ENCODE measurements at regions not wholly inside any gene's neighbourhood (a gene's known extent, or its start where the extent isn't known, plus 50 kb on each side); places are given as distances from the start of the nearest gene placed in this dataset.

DNA sequence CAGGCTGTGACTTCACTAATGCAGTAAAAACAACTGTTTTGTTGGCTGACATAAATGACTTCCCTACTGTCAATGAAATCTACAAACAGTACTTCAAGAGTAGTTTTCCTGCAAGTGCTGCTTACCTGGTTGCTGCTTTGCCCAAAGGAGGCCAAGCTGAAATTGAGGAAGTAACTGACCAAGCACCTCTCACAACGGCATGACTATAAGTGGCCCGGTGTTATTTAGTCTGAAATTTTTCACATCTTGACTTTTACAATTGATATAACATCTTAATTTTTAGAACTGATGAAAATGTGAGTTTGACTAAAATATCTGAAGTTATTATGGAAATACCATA, 274.9 kb upstream of the NR5A2 start:
- no peak for DNase-seq (ENCODE audit: extremely low read depth, low read depth)

DNA sequence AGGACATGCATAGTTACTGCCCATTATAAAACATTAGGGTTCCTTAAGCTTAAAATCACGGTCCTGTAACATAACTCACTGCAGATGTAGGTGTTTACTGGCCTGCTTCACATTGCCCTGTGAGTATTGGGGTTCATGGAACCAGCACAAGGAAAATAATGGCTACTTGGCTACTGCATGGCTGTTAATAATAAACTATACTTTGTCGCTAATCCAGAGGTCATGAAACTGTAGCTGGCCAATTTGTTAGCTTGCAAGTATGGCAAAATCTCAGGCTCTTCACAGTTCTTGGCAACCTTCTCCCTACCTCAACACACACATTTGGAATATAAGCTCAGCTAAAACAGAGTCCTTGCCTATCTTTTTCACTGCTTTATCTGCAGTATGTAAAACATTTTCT, 274.0 kb upstream of the NR5A2 start:
- no peak for DNase-seq (ENCODE audit: extremely low read depth, low read depth)

DNA sequence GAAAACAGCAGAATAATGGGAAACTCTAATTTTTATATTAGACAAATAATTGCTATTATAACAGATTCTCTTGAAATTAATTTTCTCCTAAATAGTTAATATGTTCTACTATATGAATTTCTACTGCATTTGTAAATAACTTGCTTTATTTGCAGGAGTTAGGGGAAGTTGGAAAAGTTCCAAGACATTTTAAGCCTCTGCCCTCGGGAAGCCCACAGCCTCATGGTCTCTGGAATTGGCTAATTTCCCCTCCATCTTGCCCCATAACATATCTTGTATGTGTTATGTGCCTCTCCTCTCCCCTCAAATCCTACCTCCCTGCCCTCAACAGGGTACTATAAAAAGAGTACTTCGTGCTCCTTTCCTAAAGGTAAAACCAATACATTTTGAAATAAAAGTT, 271.4 kb upstream of the NR5A2 start:
- no peak for DNase-seq (ENCODE audit: extremely low read depth, low read depth)

DNA sequence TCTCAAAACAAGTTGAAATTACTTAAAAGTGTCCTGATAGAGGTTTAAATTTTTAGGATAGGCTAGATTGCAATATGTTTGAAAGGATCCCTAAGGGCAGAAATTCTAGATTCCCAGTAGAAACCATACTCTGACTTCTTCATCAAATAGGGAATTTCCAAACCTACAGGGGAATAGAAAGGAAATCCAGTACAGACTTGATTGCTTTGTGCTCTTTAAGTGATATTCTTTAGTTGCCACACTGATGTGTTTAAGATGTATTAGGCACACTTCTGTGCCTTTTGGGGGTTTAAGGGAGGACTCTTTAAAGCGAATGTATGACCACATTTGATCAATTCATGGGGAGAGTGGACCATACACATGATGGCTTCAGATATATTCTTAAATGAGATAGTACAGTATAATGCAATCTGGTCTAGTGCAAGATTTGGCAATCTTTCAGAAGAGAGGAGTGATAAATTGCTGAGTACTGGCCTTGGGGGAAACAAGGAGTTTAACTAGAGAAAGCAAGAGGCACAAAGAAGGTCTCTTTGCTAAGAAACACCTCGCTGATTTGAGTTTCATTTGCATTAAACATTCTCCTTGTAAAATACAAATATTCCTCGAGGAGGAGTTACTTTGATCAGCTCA, 268.8 kb upstream of the NR5A2 start:
- DNase-seq (ENCODE audit: extremely low read depth, low read depth): no peak

GRCh38 chr1:199759268-199759730, 268.2 kb upstream of the NR5A2 start:
- DNase-seq (ENCODE audit: extremely low read depth, low read depth): no peak

- DNase-seq (ENCODE audit: extremely low read depth, low read depth): no peak
Measured at GRCh38 chr1:199762572-199762971, 264.9 kb upstream of the NR5A2 start.

DNA sequence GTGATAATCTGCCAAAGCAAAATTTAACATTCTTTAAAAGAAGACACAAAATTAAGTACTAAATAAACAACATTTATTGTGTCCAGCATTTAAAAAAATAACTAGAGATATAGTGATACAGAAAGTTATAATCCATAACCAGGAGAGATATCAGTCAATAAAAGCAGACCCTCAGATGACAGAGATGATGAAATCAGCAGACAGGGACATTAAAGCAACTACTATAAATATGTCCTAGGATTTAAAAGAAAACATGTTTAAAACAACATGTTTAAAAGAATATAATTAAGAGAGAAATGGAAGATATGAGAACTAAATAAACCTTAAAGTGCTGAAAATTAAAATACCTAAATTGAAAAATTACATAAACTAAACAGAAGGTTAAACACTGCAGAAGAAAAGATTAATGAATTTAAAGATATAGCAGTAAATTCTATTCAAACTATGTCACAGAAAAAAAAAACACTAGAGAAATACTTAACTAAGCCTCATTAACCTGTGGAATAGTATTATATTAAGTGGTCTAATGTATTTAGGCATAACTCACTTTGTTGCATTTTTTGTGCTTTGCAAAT, 261.2 kb upstream of the NR5A2 start:
- DNase-seq (ENCODE audit: extremely low read depth, low read depth): no peak

DNA sequence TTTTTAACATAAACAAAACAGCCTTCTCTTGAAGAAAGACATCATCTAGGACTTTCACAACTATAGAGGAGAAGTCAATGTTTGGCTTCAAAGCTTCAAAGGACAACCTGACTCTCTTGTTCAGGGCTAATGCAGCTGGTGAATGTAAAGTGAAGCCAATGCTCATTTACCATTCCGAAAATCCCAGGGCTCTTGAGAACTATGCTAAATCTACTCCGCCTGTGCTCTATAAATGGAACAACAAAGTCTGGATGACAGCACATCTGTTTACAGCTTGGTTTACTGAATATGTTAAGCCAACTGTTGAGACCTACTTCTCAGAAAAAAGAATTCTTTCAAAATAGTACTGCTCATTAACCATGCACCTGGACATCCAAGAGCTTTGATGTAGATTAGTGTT, 259.8 kb upstream of the NR5A2 start:
- DNase-seq (ENCODE audit: extremely low read depth, low read depth): no peak

GRCh38 chr1:199774433-199775089, 252.9 kb upstream of the NR5A2 start:
- no peak for DNase-seq (ENCODE audit: extremely low read depth, low read depth)

- no peak for DNase-seq (ENCODE audit: extremely low read depth, low read depth)
Measured at GRCh38 chr1:199776768-199777497, 250.6 kb upstream of the NR5A2 start.

GRCh38 chr1:199778324-199778955, 249.1 kb upstream of the NR5A2 start:
- no peak for DNase-seq (ENCODE audit: extremely low read depth, low read depth)

DNA sequence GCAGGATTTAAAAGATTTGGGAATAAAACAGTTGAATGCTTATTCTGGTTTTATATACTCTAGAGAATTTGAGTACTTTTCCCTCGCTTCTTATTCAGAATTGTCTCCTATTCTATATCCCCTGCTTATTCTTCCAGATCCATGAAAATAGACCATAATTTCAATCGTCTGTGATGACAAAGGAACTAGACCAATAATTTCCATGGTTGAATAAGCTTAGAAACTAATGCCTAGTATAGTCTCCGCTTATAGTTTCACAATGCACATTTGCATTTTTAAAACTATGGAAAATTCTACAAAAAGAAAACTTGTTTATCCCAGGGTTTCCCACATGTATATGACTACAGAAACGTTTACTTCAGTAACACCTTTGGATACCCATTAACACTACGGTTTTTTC, 247.4 kb upstream of the NR5A2 start:
- DNase-seq (ENCODE audit: extremely low read depth, low read depth): no peak

GRCh38 chr1:199780948-199781670, 246.4 kb upstream of the NR5A2 start:
- DNase-seq (ENCODE audit: extremely low read depth, low read depth): no peak

DNA sequence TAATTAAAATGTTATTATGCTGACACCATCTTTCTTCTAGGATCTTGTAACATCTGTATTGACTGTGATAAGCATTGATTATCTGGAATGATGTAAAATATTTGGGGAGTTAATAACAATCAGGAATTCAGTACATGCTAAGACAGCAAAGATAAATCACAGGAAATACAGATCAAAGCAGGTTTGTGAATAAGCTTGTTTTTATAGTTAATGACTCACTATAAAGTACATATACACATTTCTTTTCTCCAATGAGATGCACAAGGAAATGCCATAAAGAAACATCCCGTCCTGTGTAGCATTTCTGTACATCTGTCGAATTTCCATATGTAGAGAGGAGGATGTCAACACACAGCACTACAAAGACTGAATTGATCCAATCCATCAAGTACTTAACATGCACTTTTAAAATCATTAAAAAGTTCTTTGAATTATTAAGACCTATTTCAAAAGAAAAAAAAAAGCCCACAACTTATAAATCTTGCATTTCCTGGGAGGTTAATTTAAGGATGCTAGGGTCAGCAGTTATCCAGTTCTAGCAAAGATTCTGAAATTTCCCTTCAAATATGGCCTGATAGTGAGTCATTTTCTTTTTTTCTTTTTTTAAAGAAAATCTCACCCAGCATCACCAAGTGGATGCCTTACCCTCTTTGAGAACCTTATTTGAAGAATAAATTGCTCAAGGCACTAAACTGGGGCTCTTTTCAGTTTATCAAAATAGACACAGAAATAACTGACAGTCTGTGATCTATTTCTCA, 243.2 kb upstream of the NR5A2 start:
- DNase-seq (ENCODE audit: extremely low read depth, low read depth): no peak

GRCh38 chr1:199786695-199787094, 240.8 kb upstream of the NR5A2 start:
- no peak for DNase-seq (ENCODE audit: extremely low read depth, low read depth)

DNA sequence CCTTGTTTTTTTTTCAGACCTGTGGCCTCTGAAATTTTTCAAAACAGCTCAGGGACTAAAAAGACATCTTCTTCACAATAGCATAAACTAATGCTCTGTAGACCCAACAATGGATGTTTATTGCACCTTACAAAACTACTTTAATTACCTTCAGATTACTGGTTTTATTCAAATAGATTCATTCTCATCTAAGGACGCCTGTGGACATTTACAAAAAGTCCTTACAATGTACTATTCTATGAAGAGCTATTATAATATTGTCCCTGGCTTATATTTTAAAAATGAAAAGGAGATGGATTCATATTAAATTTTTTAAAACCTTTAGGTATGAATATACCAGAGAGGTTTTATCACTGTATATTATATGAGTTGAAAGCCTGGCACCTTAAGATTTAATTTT, 238.4 kb upstream of the NR5A2 start:
- DNase-seq (ENCODE audit: extremely low read depth, low read depth): no peak

GRCh38 chr1:199791495-199791894, 236.0 kb upstream of the NR5A2 start:
- DNase-seq (ENCODE audit: extremely low read depth, low read depth): no peak

GRCh38 chr1:199792874-199793273, 234.6 kb upstream of the NR5A2 start:
- no peak for DNase-seq (ENCODE audit: extremely low read depth, low read depth)

- DNase-seq (ENCODE audit: extremely low read depth, low read depth): no peak
Measured at GRCh38 chr1:199794105-199794863, 233.2 kb upstream of the NR5A2 start.
